NK-92 treated with Interleukin-12 subunit alpha and Interleukin-12 subunit beta, amount 100 ng/mL, for 24 hours (cell line): ENCODE measurements at regions not wholly inside any gene's neighbourhood (a gene's known extent, or its start where the extent isn't known, plus 50 kb on each side); places are given as distances from the start of the nearest gene placed in this dataset.

ENCODE experiments used
- DNase-seq: peaks from one replicate; lab custom pipeline; 2025; lab: John Stamatoyannopoulos, UW

- no peak for DNase-seq
These were observed 54.9 kb downstream of the MAGEB17 start for GRCh38 chrX:16222151-16222550.

- no peak for DNase-seq
These were observed 56.1 kb downstream of the MAGEB17 start for GRCh38 chrX:16223385-16223784.

- no peak for DNase-seq
These were observed 71.9 kb downstream of the MAGEB17 start for GRCh38 chrX:16239211-16239610.

- no peak for DNase-seq
These were observed 73.1 kb downstream of the MAGEB17 start for GRCh38 chrX:16240231-16240905.

- DNase-seq, result no peak
These were observed 73.7 kb downstream of the MAGEB17 start for GRCh38 chrX:16240968-16241367.

- no peak for DNase-seq
These were observed 83.0 kb downstream of the MAGEB17 start for GRCh38 chrX:16250296-16250695.

- DNase-seq, result no peak
These were observed 84.5 kb downstream of the MAGEB17 start for GRCh38 chrX:16251782-16252181.

- no peak for DNase-seq
These were observed 91.6 kb downstream of the MAGEB17 start for GRCh38 chrX:16258882-16259281.

- no peak for DNase-seq
These were observed 100.2 kb downstream of the MAGEB17 start for GRCh38 chrX:16267431-16267830.

GRCh38 chrX:16268206-16268605 is 100.9 kb downstream of the MAGEB17 start:
- DNase-seq, result no peak

GRCh38 chrX:16278927-16279326 is 111.6 kb downstream of the MAGEB17 start:
- DNase-seq, result no peak

GRCh38 chrX:16282209-16282608 is 114.9 kb downstream of the MAGEB17 start:
- no peak for DNase-seq

GRCh38 chrX:16284842-16285241 is 117.6 kb downstream of the MAGEB17 start:
- no peak for DNase-seq

GRCh38 chrX:16290997-16291396 is 123.7 kb downstream of the MAGEB17 start:
- DNase-seq, result no peak

- DNase-seq, result no peak
These were observed 133.6 kb downstream of the MAGEB17 start for GRCh38 chrX:16300831-16301230.

- no peak for DNase-seq
These were observed 137.5 kb downstream of the MAGEB17 start for GRCh38 chrX:16304751-16305150.

- DNase-seq, result no peak
These were observed 137.9 kb downstream of the MAGEB17 start for GRCh38 chrX:16305187-16305586.

GRCh38 chrX:16307950-16308349 is 140.7 kb downstream of the MAGEB17 start:
- no peak for DNase-seq

- no peak for DNase-seq
These were observed 141.5 kb downstream of the MAGEB17 start for GRCh38 chrX:16308773-16309172.

- DNase-seq, result no peak
These were observed 143.0 kb downstream of the MAGEB17 start for GRCh38 chrX:16310326-16310725.

GRCh38 chrX:16311671-16312070 is 144.4 kb downstream of the MAGEB17 start:
- DNase-seq, result no peak

GRCh38 chrX:16312761-16313623 is 145.7 kb downstream of the MAGEB17 start:
- DNase-seq, result no peak

- DNase-seq, result no peak
These were observed 149.1 kb downstream of the MAGEB17 start for GRCh38 chrX:16316331-16316730.
